Vagina (tissue), 2 donors: ENCODE measurements at regions not wholly inside any gene's neighbourhood (a gene's known extent, or its start where the extent isn't known, plus 50 kb on each side); places are given as distances from the start of the nearest gene placed in this dataset.

Source experiments
- DNase-seq, 2 donors: peaks; one replicate each; pipeline ENCODE4 v3.0.0-alpha.2; 2017; ENCODE audit errors: extremely low spot score in 2 of 2
- H3K27ac ChIP-seq: fragments of 200-600 bp; sonication (generic); one replicate; pipeline ENCODE4 v1.5.1; 2019
- H3K27me3 ChIP-seq: fragments of 200-600 bp; sonication (generic); one replicate; pipeline ENCODE4 v1.5.1; 2019
- H3K36me3 ChIP-seq, 2 donors: fragments of 200-600 bp; sonication (generic); one replicate each; pipeline ENCODE4 v1.5.1; 2017 to 2019
- H3K4me1 ChIP-seq: fragments of 200-600 bp; sonication (generic); one replicate; pipeline ENCODE4 v1.5.1; 2019
- H3K4me3 ChIP-seq, 2 donors: fragments of 200-600 bp; sonication (generic); 1 replicate in 1 of 2; 2 replicates in 1 of 2; pipeline ENCODE4 v1.5.1; 2016 to 2019
- H3K9me3 ChIP-seq: fragments of 200-600 bp; sonication (generic); one replicate; pipeline ENCODE4 v1.5.1; 2019
- CTCF ChIP-seq, 3 experiments: fragments of 450-650 bp in 2 of 3; fragments of 200-600 bp in 1 of 3; sonication (generic) in 1 of 3; IDR thresholded peaks; one replicate each; pipeline ENCODE4 v1.5.1; 2017 to 2019; ENCODE audit warnings: antibody characterized with exemption in 3 of 3, mild to moderate bottlenecking in 2 of 3, moderate library complexity in 2 of 3
- POLR2A ChIP-seq, 2 donors: fragments of 450-650 bp; IDR thresholded peaks; one replicate each; pipeline ENCODE4 v1.6.1; 2017; ENCODE audit warnings: antibody characterized with exemption in 2 of 2, mild to moderate bottlenecking in 2 of 2, moderate library complexity in 2 of 2
- POLR2AphosphoS5 ChIP-seq, 2 donors: sonication (generic); formaldehyde crosslinking; IDR thresholded peaks; one replicate each; pipeline ENCODE4 v1.9.0; 2017; ENCODE audit warnings: antibody characterized with exemption in 2 of 2, mild to moderate bottlenecking in 2 of 2, low read depth in 1 of 2; ENCODE audit not compliant: insufficient read depth in 1 of 2
- intact Hi-C: fragments of 100-400 bp; cut with DNase I; formaldehyde crosslinking; loops from one replicate; pipeline ENCODE4 v1.15.1; 2023

GRCh38 chr9:1804128-1804865 lies 210.8 kb upstream of the SMARCA2 start:
- H3K27ac ChIP-seq = no peak overlapping the region
- intact Hi-C loops = no loop called here

GRCh38 chr9:1829719-1830118 lies 185.4 kb upstream of the SMARCA2 start:
- Histone ChIP-seq H3K27ac (no peak overlapping the region), H3K9me3 (no peaks in the 10 kb centered on the region), H3K27me3 (no peaks in the 10 kb centered on the region), H3K4me1 (no peaks in the 10 kb centered on the region), H3K4me3 (no peak overlapping the region), H3K36me3 (no peaks in the 10 kb centered on the region)
- intact Hi-C loops = no loop called here
- DNase-seq = no peak
- TF ChIP-seq CTCF (IDR thresholded peaks at IDR 0.05) = no peak
- TF ChIP-seq POLR2AphosphoS5 (IDR thresholded peaks at IDR 0.05; ENCODE audit: insufficient read depth in 1 of 2, low read depth in 1 of 2) = no peak
- no peak for TF ChIP-seq POLR2A (IDR thresholded peaks at IDR 0.05)

More at GRCh38 chr9:1804128-1804865, 210.8 kb upstream of the SMARCA2 start:
- DNase-seq = no peak
- Histone ChIP-seq H3K27me3 (no peaks in the 10 kb centered on the region), H3K36me3 (no peaks in the 10 kb centered on the region), H3K4me3 (no peak overlapping the region), H3K4me1 (no peaks in the 10 kb centered on the region), H3K9me3 (no peaks in the 10 kb centered on the region)
- no peak for TF ChIP-seq CTCF (IDR thresholded peaks at IDR 0.05)

- no peak for TF ChIP-seq POLR2A (IDR thresholded peaks at IDR 0.05)
- no peak for TF ChIP-seq CTCF (IDR thresholded peaks at IDR 0.05)
- TF ChIP-seq POLR2AphosphoS5 (IDR thresholded peaks at IDR 0.05; ENCODE audit: insufficient read depth in 1 of 2, low read depth in 1 of 2) = no peak
- no peak for DNase-seq
- H3K27ac ChIP-seq = no peak overlapping the region
- H3K4me1 ChIP-seq = no peaks in the 10 kb centered on the region
- no peak overlapping the region for H3K4me3 ChIP-seq
- intact Hi-C loops = no loop called here
- H3K27me3 ChIP-seq = no peaks in the 10 kb centered on the region
- no peaks in the 10 kb centered on the region for H3K36me3 ChIP-seq
- no peaks in the 10 kb centered on the region for H3K9me3 ChIP-seq
These were observed 182.2 kb upstream of the SMARCA2 start for GRCh38 chr9:1832960-1833359.

GRCh38 chr9:1837453-1838084 lies 177.6 kb upstream of the SMARCA2 start:
- DNase-seq = no peak
- intact Hi-C loops = no loop called here
- Histone ChIP-seq H3K36me3 (no peaks in the 10 kb centered on the region), H3K4me1 (no peaks in the 10 kb centered on the region), H3K4me3 (no peak overlapping the region), H3K27me3 (no peaks in the 10 kb centered on the region), H3K27ac (no peak overlapping the region), H3K9me3 (no peaks in the 10 kb centered on the region)
- TF ChIP-seq POLR2A (IDR thresholded peaks at IDR 0.05) (no peak), CTCF (IDR thresholded peaks at IDR 0.05) (peak in 1 of 3 experiments; percentile 14), POLR2AphosphoS5 (IDR thresholded peaks at IDR 0.05; ENCODE audit: insufficient read depth in 1 of 2, low read depth in 1 of 2) (no peak)

GRCh38 chr9:1839909-1840308 lies 175.2 kb upstream of the SMARCA2 start:
- no peak overlapping the region for H3K27ac ChIP-seq
- intact Hi-C loops = no loop called here
- TF ChIP-seq POLR2AphosphoS5 (IDR thresholded peaks at IDR 0.05; ENCODE audit: insufficient read depth in 1 of 2, low read depth in 1 of 2) = no peak
- no peak for TF ChIP-seq POLR2A (IDR thresholded peaks at IDR 0.05)
- TF ChIP-seq CTCF (IDR thresholded peaks at IDR 0.05) = no peak
- no peak for DNase-seq
- H3K27me3 ChIP-seq = no peaks in the 10 kb centered on the region
- H3K4me3 ChIP-seq = no peak overlapping the region
- H3K9me3 ChIP-seq = no peaks in the 10 kb centered on the region
- H3K4me1 ChIP-seq = no peaks in the 10 kb centered on the region
- no peaks in the 10 kb centered on the region for H3K36me3 ChIP-seq
